ENCODE measurements at regions not wholly inside any gene's neighbourhood (a gene's known extent, or its start where the extent isn't known, plus 50 kb on each side); places are given as distances from the start of the nearest gene placed in this dataset.
A peak's percentile ranks its signal among the peaks of the same experiment; 100 is the strongest.

DNA sequence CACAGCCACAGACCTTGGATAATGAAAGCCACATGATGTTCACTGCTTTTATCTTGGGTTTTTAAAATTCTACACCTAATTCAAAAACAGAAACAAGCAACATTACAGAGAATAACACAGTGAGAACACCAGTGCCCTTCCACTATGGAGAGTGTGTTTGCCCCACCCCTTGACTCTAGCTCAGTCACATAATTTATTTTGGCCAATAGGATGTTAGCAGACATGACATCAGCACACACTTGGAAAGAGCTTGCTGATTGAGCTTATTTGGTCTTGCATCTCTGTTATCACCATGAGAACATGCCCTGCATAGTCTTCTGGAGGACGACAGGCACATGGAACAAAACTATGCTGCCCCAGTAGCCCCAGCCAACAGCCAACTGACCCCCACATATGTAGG, 118.1 kb downstream of the HNRNPD start:
- H3K9me3 ChIP-seq (replicated peaks in 1 of 2; ENCODE audit: control insufficient read depth in 1 of 2, insufficient read depth in 1 of 2, low read length in 2 of 2), result no peaks in the 10 kb centered on the region
- WGBS (ENCODE audit: insufficient coverage), result no CpG with 5 or more reads among the region's 1 CpG
- intact Hi-C loops (cut with micrococcal nuclease), result no loop called here
- no peak overlapping the region for H3K4me3 Mint-ChIP-seq
- TF ChIP-seq, protein P1, sequence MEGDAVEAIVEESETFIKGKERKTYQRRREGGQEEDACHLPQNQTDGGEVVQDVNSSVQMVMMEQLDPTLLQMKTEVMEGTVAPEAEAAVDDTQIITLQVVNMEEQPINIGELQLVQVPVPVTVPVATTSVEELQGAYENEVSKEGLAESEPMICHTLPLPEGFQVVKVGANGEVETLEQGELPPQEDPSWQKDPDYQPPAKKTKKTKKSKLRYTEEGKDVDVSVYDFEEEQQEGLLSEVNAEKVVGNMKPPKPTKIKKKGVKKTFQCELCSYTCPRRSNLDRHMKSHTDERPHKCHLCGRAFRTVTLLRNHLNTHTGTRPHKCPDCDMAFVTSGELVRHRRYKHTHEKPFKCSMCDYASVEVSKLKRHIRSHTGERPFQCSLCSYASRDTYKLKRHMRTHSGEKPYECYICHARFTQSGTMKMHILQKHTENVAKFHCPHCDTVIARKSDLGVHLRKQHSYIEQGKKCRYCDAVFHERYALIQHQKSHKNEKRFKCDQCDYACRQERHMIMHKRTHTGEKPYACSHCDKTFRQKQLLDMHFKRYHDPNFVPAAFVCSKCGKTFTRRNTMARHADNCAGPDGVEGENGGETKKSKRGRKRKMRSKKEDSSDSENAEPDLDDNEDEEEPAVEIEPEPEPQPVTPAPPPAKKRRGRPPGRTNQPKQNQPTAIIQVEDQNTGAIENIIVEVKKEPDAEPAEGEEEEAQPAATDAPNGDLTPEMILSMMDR (IDR thresholded peaks at IDR 0.05), result no peak
- no peaks in the 10 kb centered on the region for H3K27me3 ChIP-seq (ENCODE audit: control insufficient read depth in 2 of 2, insufficient read depth in 2 of 2, low read length in 2 of 2)
- H3K9me3 Mint-ChIP-seq, result no peaks in the 10 kb centered on the region
- no peaks in the 10 kb centered on the region for H3K36me3 Mint-ChIP-seq
- no peak overlapping the region for H3K4me3 ChIP-seq (replicated peaks in 1 of 3; ENCODE audit: low read depth in 2 of 3, low read length in 3 of 3)
- no peaks in the 10 kb centered on the region for H4K20me1 ChIP-seq (ENCODE audit: insufficient read depth, low read length)
- peaks cover 11% of the 10 kb centered on the region for H3K4me1 Mint-ChIP-seq
- H3K27me3 Mint-ChIP-seq (ENCODE audit: low read depth in 3 of 3), result peaks cover 0 to 3% (median 1%) of the 10 kb centered on the region in 3 donors
- no peaks in the 10 kb centered on the region for H3K79me2 ChIP-seq (ENCODE audit: insufficient read depth, low read length)
- DNase-seq, result no peak
- H3K27ac Mint-ChIP-seq, result peak overlapping the region in 1 of 7 donors; percentile 9
- H3K4me2 ChIP-seq (replicated peaks; ENCODE audit: extremely low read depth, low read length, poor library complexity, severe bottlenecking), result no peak overlapping the region
- peaks cover 10% of the 10 kb centered on the region in 2 donors for H3K4me1 ChIP-seq (ENCODE audit: control insufficient read depth in 1 of 2, insufficient read depth in 2 of 2, low read length in 2 of 2)
- no peaks in the 10 kb centered on the region for H3K36me3 ChIP-seq (replicated peaks in 1 of 2; ENCODE audit: control insufficient read depth in 1 of 2, insufficient read depth in 2 of 2, low read length in 2 of 2)
- no peak overlapping the region for H3K9ac ChIP-seq (ENCODE audit: insufficient read depth, low read length, poor library complexity, severe bottlenecking)
- H3K27ac ChIP-seq (ENCODE audit: low read depth in 1 of 2, low read length in 2 of 2), result no peak overlapping the region
- no peak overlapping the region for H2AFZ ChIP-seq (ENCODE audit: insufficient read depth, low read depth, low read length, poor library complexity, severe bottlenecking)

DNA sequence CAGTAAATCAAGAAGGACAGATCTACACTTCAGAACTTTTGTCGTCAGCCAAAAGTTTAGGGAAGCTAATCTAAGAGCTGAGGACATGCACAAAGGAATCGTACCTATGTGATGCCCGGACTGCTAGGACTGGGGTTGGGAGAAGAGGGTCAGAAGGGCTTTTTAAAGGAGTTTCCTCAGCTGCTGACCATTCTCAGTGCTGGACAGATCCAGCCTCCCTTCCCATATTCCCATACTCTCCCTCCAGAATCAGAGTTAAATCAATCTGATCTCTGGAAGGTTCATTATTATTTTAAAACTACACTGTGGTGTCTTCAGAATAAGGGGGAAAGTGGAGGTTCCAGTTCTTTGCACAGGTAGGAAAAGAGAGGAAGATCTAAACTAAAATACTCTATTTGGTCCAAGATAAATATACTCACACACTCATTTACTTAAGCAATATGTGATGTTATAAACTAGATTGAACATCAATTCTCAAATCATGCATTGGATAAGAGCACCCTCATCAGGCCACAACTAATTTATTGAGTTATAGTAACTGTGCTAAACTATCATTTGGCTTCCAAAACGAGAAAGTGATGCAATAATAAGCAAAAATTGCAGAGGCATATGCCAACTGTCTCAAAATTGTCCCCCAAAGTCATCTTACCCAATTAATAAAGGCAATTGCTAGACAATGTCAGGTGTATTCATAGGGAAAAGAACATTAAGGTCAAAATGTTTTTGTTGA, 124.7 kb downstream of the HNRNPD start:
- peaks cover under 1 to 5% of the 10 kb centered on the region in 2 donors for H3K4me1 ChIP-seq (ENCODE audit: control insufficient read depth in 1 of 2, insufficient read depth in 2 of 2, low read length in 2 of 2)
- Mint-ChIP-seq H3K36me3 (no peaks in the 10 kb centered on the region), H3K9me3 (peaks cover 0 to 2% (median 0%) of the 10 kb centered on the region in 7 donors), H3K4me3 (no peak overlapping the region), H3K27ac (peak overlapping the region in 1 of 7 donors; percentile 68), H3K4me1 (peaks cover 15% of the 10 kb centered on the region), H3K27me3 (ENCODE audit: low read depth in 3 of 3) (peaks cover 0 to 3% (median 0%) of the 10 kb centered on the region in 3 donors)
- H3K27ac ChIP-seq (ENCODE audit: low read depth in 1 of 2, low read length in 2 of 2), result no peak overlapping the region
- DNase-seq, result no peak
- no peaks in the 10 kb centered on the region for H3K27me3 ChIP-seq (ENCODE audit: control insufficient read depth in 2 of 2, insufficient read depth in 2 of 2, low read length in 2 of 2)
- H3K36me3 ChIP-seq (replicated peaks in 1 of 2; ENCODE audit: control insufficient read depth in 1 of 2, insufficient read depth in 2 of 2, low read length in 2 of 2), result no peaks in the 10 kb centered on the region
- no peaks in the 10 kb centered on the region for H3K79me2 ChIP-seq (ENCODE audit: insufficient read depth, low read length)
- TF ChIP-seq, protein P1 (IDR thresholded peaks at IDR 0.05), result no peak
- H3K9me3 ChIP-seq (replicated peaks in 1 of 2; ENCODE audit: control insufficient read depth in 1 of 2, insufficient read depth in 1 of 2, low read length in 2 of 2), result no peaks in the 10 kb centered on the region
- no peak overlapping the region for H3K9ac ChIP-seq (ENCODE audit: insufficient read depth, low read length, poor library complexity, severe bottlenecking)
- no peak overlapping the region for H2AFZ ChIP-seq (ENCODE audit: insufficient read depth, low read depth, low read length, poor library complexity, severe bottlenecking)
- no peak overlapping the region for H3K4me3 ChIP-seq (replicated peaks in 1 of 3; ENCODE audit: low read depth in 2 of 3, low read length in 3 of 3)
- intact Hi-C loops (cut with micrococcal nuclease), result no loop called here
- no peaks in the 10 kb centered on the region for H4K20me1 ChIP-seq (ENCODE audit: insufficient read depth, low read length)
- WGBS (ENCODE audit: insufficient coverage), result no CpG with 5 or more reads among the region's 4 CpGs
- H3K4me2 ChIP-seq (replicated peaks; ENCODE audit: extremely low read depth, low read length, poor library complexity, severe bottlenecking), result no peak overlapping the region

All from CD14-positive monocyte (primary cell).